EL (cell line): ENCODE measurements at regions not wholly inside any gene's neighbourhood (a gene's known extent, or its start where the extent isn't known, plus 50 kb on each side); places are given as distances from the start of the nearest gene placed in this dataset.
"Not testable (repeated sequence)": the region's sequence is repeated elsewhere in the genome, so short reads cannot be mapped to it uniquely, and the experiment has no call there.

Experiments used
- DNase-seq: peaks from one replicate; pipeline ENCODE4 v3.0.0-alpha.2; 2016

GRCh38 chr17:22654447-22654846 is 962.1 kb downstream of the KCNJ18 start:
- DNase-seq = no peak

GRCh38 chr17:22669721-22670120 is 977.4 kb downstream of the KCNJ18 start:
- DNase-seq = peak; percentile 10

GRCh38 chr17:22671110-22671509 is 978.8 kb downstream of the KCNJ18 start:
- no peak for DNase-seq

- no peak for DNase-seq
Measured at GRCh38 chr17:22692066-22692805, 999.9 kb downstream of the KCNJ18 start.

- DNase-seq = no peak
Measured at GRCh38 chr17:22692806-22693171, 1000.5 kb downstream of the KCNJ18 start.

- no peak for DNase-seq
Measured at GRCh38 chr17:22694362-22695227, 1002.3 kb downstream of the KCNJ18 start.

- no peak for DNase-seq
Measured at GRCh38 chr17:22695228-22695619, 1002.9 kb downstream of the KCNJ18 start.

GRCh38 chr17:22703204-22703603 is 1010.9 kb downstream of the KCNJ18 start:
- DNase-seq = no peak

GRCh38 chr17:22703786-22704441 is 1011.6 kb downstream of the KCNJ18 start:
- DNase-seq = no peak

GRCh38 chr17:22704674-22705073 is 1012.4 kb downstream of the KCNJ18 start:
- DNase-seq = no peak

GRCh38 chr17:22707626-22708025 is 1015.3 kb downstream of the KCNJ18 start:
- no peak for DNase-seq

GRCh38 chr17:22717211-22717610 is 1024.9 kb downstream of the KCNJ18 start:
- no peak for DNase-seq

- no peak for DNase-seq
Measured at GRCh38 chr17:22718689-22719088, 1026.4 kb downstream of the KCNJ18 start.

GRCh38 chr17:22741066-22741465 is 1048.7 kb downstream of the KCNJ18 start:
- DNase-seq = not testable (repeated sequence)
